ENCODE measurements at regions not wholly inside any gene's neighbourhood (a gene's known extent, or its start where the extent isn't known, plus 50 kb on each side); places are given as distances from the start of the nearest gene placed in this dataset.
"Not testable (repeated sequence)": the region's sequence is repeated elsewhere in the genome, so short reads cannot be mapped to it uniquely, and the experiment has no call there.

GRCh38 chr11:29449281-29450074 lies 567.4 kb downstream of the KCNA4 start:
- H3K36me3 Mint-ChIP-seq (ENCODE audit: low read depth): no peaks in the 10 kb centered on the region
- no peaks in the 10 kb centered on the region for H3K27me3 Mint-ChIP-seq
- no peak overlapping the region for H3K4me3 Mint-ChIP-seq
- H3K27ac Mint-ChIP-seq: no peak overlapping the region
- no peaks in the 10 kb centered on the region for H3K4me1 Mint-ChIP-seq (ENCODE audit: low read depth)
- H3K9me3 Mint-ChIP-seq: peaks cover 4% of the 10 kb centered on the region

DNA sequence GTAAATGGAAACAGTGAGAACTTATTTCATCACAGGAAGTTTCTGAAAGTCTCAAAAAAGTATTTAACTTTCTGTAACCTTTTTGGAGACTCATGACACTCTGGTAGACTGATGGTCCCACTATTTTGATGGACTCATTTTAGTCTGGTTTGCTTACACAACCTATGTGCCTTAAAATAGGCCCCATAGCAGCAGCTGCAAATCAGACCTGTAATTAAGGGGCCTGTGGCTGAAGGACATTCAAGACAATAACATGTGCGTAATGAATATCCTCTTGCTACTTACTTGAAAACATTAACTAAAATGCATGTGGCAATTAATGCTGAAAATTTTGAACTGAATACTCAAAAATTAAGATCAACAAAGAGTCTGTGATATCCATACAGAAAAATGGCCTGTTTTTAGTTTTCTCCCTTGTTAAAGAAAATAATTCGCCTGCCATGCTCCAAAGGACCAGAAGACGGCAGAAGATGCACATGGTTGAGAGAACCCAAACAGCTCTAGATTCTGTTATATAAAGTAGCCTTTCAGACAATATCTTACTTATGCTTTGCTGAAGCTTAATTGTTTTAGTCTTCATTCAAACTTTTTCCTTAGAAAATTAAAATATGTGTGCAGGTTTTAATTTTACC lies 568.5 kb downstream of the KCNA4 start:
- Mint-ChIP-seq H3K36me3 (ENCODE audit: low read depth) (no peaks in the 10 kb centered on the region), H3K4me1 (ENCODE audit: low read depth) (no peaks in the 10 kb centered on the region), H3K27ac (no peak overlapping the region), H3K4me3 (no peak overlapping the region), H3K27me3 (no peaks in the 10 kb centered on the region), H3K9me3 (peaks cover 4% of the 10 kb centered on the region)

DNA sequence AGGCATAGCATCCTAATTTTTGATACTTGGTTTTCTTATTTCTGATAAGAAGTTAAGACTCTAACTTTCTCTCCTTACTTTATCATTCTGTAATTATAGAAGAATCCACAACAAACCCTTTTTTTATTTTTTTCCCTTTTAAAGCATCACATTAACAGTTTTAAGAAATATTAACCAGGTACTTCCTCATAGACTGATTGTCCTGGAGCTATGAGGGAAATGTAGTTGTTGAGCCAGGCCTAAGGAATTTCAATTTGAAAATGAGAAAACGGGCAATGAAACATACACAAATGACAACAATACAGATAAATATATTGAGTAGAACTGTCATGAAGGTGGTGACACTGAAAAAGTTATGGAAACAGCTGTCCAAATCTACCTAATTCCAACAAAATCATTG lies 569.0 kb downstream of the KCNA4 start:
- no peaks in the 10 kb centered on the region for H3K4me1 Mint-ChIP-seq (ENCODE audit: low read depth)
- H3K4me3 Mint-ChIP-seq: no peak overlapping the region
- no peaks in the 10 kb centered on the region for H3K27me3 Mint-ChIP-seq
- H3K27ac Mint-ChIP-seq: no peak overlapping the region
- peaks cover 4% of the 10 kb centered on the region for H3K9me3 Mint-ChIP-seq
- no peaks in the 10 kb centered on the region for H3K36me3 Mint-ChIP-seq (ENCODE audit: low read depth)

- Mint-ChIP-seq H3K4me1 (ENCODE audit: low read depth) (no peaks in the 10 kb centered on the region), H3K27ac (no peak overlapping the region), H3K27me3 (no peaks in the 10 kb centered on the region), H3K9me3 (peaks cover 4% of the 10 kb centered on the region), H3K36me3 (ENCODE audit: low read depth) (no peaks in the 10 kb centered on the region), H3K4me3 (no peak overlapping the region)
Observed at GRCh38 chr11:29446132-29446531, 570.7 kb downstream of the KCNA4 start.

- not testable (repeated sequence) for H3K9me3 Mint-ChIP-seq; H3K27ac Mint-ChIP-seq; H3K27me3 Mint-ChIP-seq; H3K4me3 Mint-ChIP-seq; H3K36me3 Mint-ChIP-seq (ENCODE audit: low read depth); H3K4me1 Mint-ChIP-seq (ENCODE audit: low read depth)
Observed at GRCh38 chr11:29445191-29445590, 571.6 kb downstream of the KCNA4 start.

GRCh38 chr11:29438815-29439214 lies 578.0 kb downstream of the KCNA4 start:
- Mint-ChIP-seq H3K9me3 (no peaks in the 10 kb centered on the region), H3K27me3 (no peaks in the 10 kb centered on the region), H3K4me3 (no peak overlapping the region), H3K36me3 (ENCODE audit: low read depth) (no peaks in the 10 kb centered on the region), H3K4me1 (ENCODE audit: low read depth) (no peaks in the 10 kb centered on the region), H3K27ac (no peak overlapping the region)

- Mint-ChIP-seq H3K4me3 (no peak overlapping the region), H3K36me3 (ENCODE audit: low read depth) (no peaks in the 10 kb centered on the region), H3K27me3 (no peaks in the 10 kb centered on the region), H3K27ac (no peak overlapping the region), H3K9me3 (no peaks in the 10 kb centered on the region), H3K4me1 (ENCODE audit: low read depth) (no peaks in the 10 kb centered on the region)
Observed at GRCh38 chr11:29435421-29435820, 581.4 kb downstream of the KCNA4 start.

- Mint-ChIP-seq H3K27ac (no peak overlapping the region), H3K9me3 (peaks cover 5% of the 10 kb centered on the region), H3K27me3 (no peaks in the 10 kb centered on the region), H3K4me1 (ENCODE audit: low read depth) (no peaks in the 10 kb centered on the region), H3K4me3 (no peak overlapping the region), H3K36me3 (ENCODE audit: low read depth) (no peaks in the 10 kb centered on the region)
Observed at GRCh38 chr11:29432719-29433325, 584.0 kb downstream of the KCNA4 start.

DNA sequence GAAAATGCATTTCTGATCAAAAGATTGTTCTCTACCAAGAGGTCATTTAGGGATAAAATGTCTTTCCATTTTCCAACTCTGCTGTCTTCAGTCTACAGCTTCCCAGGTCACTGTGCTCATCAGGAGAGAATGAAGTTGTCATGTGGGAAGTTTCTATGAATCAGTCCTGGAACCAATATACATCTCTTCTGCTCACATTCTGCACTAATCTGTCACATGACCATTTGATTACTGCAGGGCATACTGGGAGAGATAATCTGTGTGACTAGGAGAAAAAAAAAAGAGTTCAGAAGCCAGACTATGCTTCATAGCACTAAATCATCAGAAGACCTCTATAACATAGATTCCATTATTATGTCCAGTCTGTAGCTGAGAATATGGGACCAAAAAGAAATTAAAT lies 611.5 kb downstream of the KCNA4 start:
- H3K4me1 Mint-ChIP-seq (ENCODE audit: low read depth): no peaks in the 10 kb centered on the region
- no peaks in the 10 kb centered on the region for H3K36me3 Mint-ChIP-seq (ENCODE audit: low read depth)
- H3K4me3 Mint-ChIP-seq: no peak overlapping the region
- H3K27ac Mint-ChIP-seq: no peak overlapping the region
- no peaks in the 10 kb centered on the region for H3K27me3 Mint-ChIP-seq
- H3K9me3 Mint-ChIP-seq: no peaks in the 10 kb centered on the region

- H3K4me1 Mint-ChIP-seq (ENCODE audit: low read depth): no peaks in the 10 kb centered on the region
- H3K27me3 Mint-ChIP-seq: no peaks in the 10 kb centered on the region
- peaks cover 4% of the 10 kb centered on the region for H3K9me3 Mint-ChIP-seq
- no peaks in the 10 kb centered on the region for H3K36me3 Mint-ChIP-seq (ENCODE audit: low read depth)
- H3K27ac Mint-ChIP-seq: no peak overlapping the region
- no peak overlapping the region for H3K4me3 Mint-ChIP-seq
Observed at GRCh38 chr11:29395555-29396072, 621.2 kb downstream of the KCNA4 start.

DNA sequence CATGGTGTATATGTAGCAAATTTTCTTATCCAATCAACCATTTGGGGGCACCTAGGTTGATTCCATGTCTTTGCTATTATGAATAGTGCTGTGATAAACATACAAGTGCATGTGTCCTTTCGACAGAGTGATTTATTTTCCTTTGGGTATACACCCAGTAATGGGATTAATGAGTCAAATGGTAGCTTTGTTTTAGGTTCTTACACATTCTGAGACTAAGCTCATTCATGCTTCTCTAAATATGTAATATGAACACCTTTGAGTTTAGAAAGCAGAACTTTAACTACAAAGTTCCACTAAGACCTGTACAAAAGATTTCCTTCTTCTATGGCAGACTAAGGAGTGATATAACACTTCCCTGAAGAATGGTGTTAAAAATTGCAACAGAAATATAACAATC lies 627.0 kb downstream of the KCNA4 start:
- Mint-ChIP-seq H3K9me3 (peaks cover 4% of the 10 kb centered on the region), H3K4me3 (no peak overlapping the region)

GRCh38 chr11:29373725-29374124 lies 643.1 kb downstream of the KCNA4 start:
- Mint-ChIP-seq H3K9me3 (peaks cover 18% of the 10 kb centered on the region), H3K36me3 (ENCODE audit: low read depth) (no peaks in the 10 kb centered on the region), H3K27ac (no peak overlapping the region), H3K4me1 (ENCODE audit: low read depth) (no peaks in the 10 kb centered on the region), H3K4me3 (no peak overlapping the region), H3K27me3 (no peaks in the 10 kb centered on the region)

More for the DNA sequence above, 627.0 kb downstream of the KCNA4 start:
- Mint-ChIP-seq H3K27me3 (no peaks in the 10 kb centered on the region), H3K36me3 (ENCODE audit: low read depth) (no peaks in the 10 kb centered on the region), H3K4me1 (ENCODE audit: low read depth) (no peaks in the 10 kb centered on the region), H3K27ac (no peak overlapping the region)

- H3K4me1 Mint-ChIP-seq (ENCODE audit: low read depth): no peaks in the 10 kb centered on the region
- no peak overlapping the region for H3K27ac Mint-ChIP-seq
- H3K9me3 Mint-ChIP-seq: peaks cover 13% of the 10 kb centered on the region
- H3K36me3 Mint-ChIP-seq (ENCODE audit: low read depth): no peaks in the 10 kb centered on the region
- H3K27me3 Mint-ChIP-seq: no peaks in the 10 kb centered on the region
- H3K4me3 Mint-ChIP-seq: no peak overlapping the region
Observed at GRCh38 chr11:29368126-29368525, 648.7 kb downstream of the KCNA4 start.

DNA sequence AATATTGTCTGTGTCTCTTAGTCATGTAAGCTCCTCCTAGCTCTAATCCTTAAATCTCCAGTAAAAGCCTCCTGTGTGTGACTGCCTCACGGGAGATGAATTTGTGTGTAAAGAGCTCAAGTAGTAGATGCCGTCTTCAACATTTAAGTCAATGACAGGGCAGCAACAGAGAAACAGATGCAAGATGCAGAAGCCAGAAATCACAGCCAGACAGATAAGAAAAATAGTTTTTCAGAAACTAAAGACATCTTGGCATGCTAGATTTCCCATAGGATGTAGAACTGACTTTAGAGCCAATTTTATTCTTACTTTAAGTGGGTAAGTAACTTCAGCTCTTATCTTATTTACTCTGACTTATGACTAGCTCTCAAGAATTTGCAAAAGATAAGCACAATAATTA lies 652.8 kb downstream of the KCNA4 start:
- Mint-ChIP-seq H3K36me3 (ENCODE audit: low read depth) (no peaks in the 10 kb centered on the region), H3K9me3 (peaks cover 15% of the 10 kb centered on the region), H3K27ac (no peak overlapping the region), H3K4me1 (ENCODE audit: low read depth) (no peaks in the 10 kb centered on the region), H3K4me3 (no peak overlapping the region), H3K27me3 (no peaks in the 10 kb centered on the region)

GRCh38 chr11:29361369-29361768 lies 655.5 kb downstream of the KCNA4 start:
- H3K4me1 Mint-ChIP-seq (ENCODE audit: low read depth): no peaks in the 10 kb centered on the region
- H3K27me3 Mint-ChIP-seq: no peaks in the 10 kb centered on the region
- peaks cover 13% of the 10 kb centered on the region for H3K9me3 Mint-ChIP-seq
- H3K27ac Mint-ChIP-seq: no peak overlapping the region
- no peaks in the 10 kb centered on the region for H3K36me3 Mint-ChIP-seq (ENCODE audit: low read depth)
- no peak overlapping the region for H3K4me3 Mint-ChIP-seq

Data from stimulated activated naive CD8-positive, alpha-beta T cell treated with anti-CD3 and anti-CD28 coated beads, Interleukin-15, Interleukin-2, amounts not matched to agents 100 ng/mL and 50 ng/mL, for 24 hours (primary cell).